Natural killer cell (primary cell): ENCODE measurements at regions not wholly inside any gene's neighbourhood (a gene's known extent, or its start where the extent isn't known, plus 50 kb on each side); places are given as distances from the start of the nearest gene placed in this dataset.

Source experiments
- ATAC-seq, 3 donors: fragments of 150-1000 bp in 2 of 3; fragments of 200-7000 bp in 1 of 3; cut with Tn5 transposase; 1 replicate in 1 of 3; 2 replicates in 2 of 3; pipeline ENCODE4 v1.10.0; 2021; ENCODE audit warnings: mild to moderate bottlenecking in 2 of 3, moderate library complexity in 2 of 3
- DNase-seq, 2 donors: peaks; one replicate each; pipeline versions ENCODE4 v3.0.0 to v3.0.0-alpha.2; 2013 to 2021; ENCODE audit warnings: mixed read lengths in 1 of 2
- H3K27ac ChIP-seq: one replicate; pipeline ENCODE4 v1.5.1; 2013; ENCODE audit warnings: mild to moderate bottlenecking, low read length
- H3K27me3 ChIP-seq: one replicate; pipeline ENCODE4 v1.6.1; 2013; ENCODE audit warnings: low read length; ENCODE audit not compliant: control insufficient read depth, insufficient read depth
- H3K36me3 ChIP-seq: one replicate; pipeline ENCODE4 v1.6.1; 2013; ENCODE audit warnings: low read length; ENCODE audit not compliant: control insufficient read depth, insufficient read depth
- H3K4me1 ChIP-seq: one replicate; pipeline ENCODE4 v1.6.1; 2013; ENCODE audit warnings: low read length; ENCODE audit not compliant: control insufficient read depth, insufficient read depth
- H3K4me3 ChIP-seq: one replicate; pipeline ENCODE4 v1.5.1; 2013; ENCODE audit warnings: low read length
- H3K9me3 ChIP-seq: one replicate; pipeline ENCODE4 v1.6.1; 2013; ENCODE audit warnings: low read length; ENCODE audit not compliant: control insufficient read depth, insufficient read depth
- H3K27ac Mint-ChIP-seq, 2 donors: one replicate each; pipeline ENCODE4 v1.8.0; 2022; ENCODE audit warnings: mild to moderate bottlenecking in 2 of 2, mixed read lengths in 2 of 2, moderate library complexity in 1 of 2
- H3K27me3 Mint-ChIP-seq, 2 donors: one replicate each; pipeline ENCODE4 v1.8.0; 2022; ENCODE audit warnings: low read depth in 2 of 2, mixed read lengths in 2 of 2
- H3K36me3 Mint-ChIP-seq: one replicate; pipeline ENCODE4 v1.8.0; 2022; ENCODE audit warnings: mixed read lengths
- H3K4me1 Mint-ChIP-seq, 2 donors: one replicate each; pipeline ENCODE4 v1.8.0; 2022; ENCODE audit warnings: mixed read lengths in 2 of 2
- H3K4me3 Mint-ChIP-seq: one replicate; pipeline ENCODE4 v1.8.0; 2022; ENCODE audit warnings: mild to moderate bottlenecking, moderate library complexity, mixed read lengths
- H3K9me3 Mint-ChIP-seq, 2 donors: one replicate each; pipeline ENCODE4 v1.8.0; 2022; ENCODE audit warnings: mixed read lengths in 2 of 2
- CTCF ChIP-seq: fragments of 200-600 bp; IDR thresholded peaks from one replicate; pipeline ENCODE4 v1.8.0; 2022; ENCODE audit warnings: antibody characterized with exemption
- WGBS: methylation state at CpG from one replicate; pipeline ENCODE4 v1.1.7; 2013; ENCODE audit warnings: missing lambda C conversion rate; ENCODE audit not compliant: insufficient coverage; 5-methylcytosine and 5-hydroxymethylcytosine counted together
- intact Hi-C: fragments of 100-400 bp; cut with micrococcal nuclease; formaldehyde crosslinking; loops from one replicate; pipeline ENCODE4 v1.14.2; 2022

- DNase-seq (no peak), ATAC-seq (no peak)
- no peaks in the 10 kb centered on the region for H3K27me3 ChIP-seq
- H3K4me3 Mint-ChIP-seq, result no peak overlapping the region
- H3K36me3 ChIP-seq, result no peaks in the 10 kb centered on the region
- no peak overlapping the region for H3K4me3 ChIP-seq
- H3K4me1 ChIP-seq, result no peaks in the 10 kb centered on the region
- H3K4me1 Mint-ChIP-seq, result no peaks in the 10 kb centered on the region
- no peaks in the 10 kb centered on the region for H3K9me3 Mint-ChIP-seq
- 95% methylated on average over 7 of the region's 8 CpGs for WGBS
- H3K27ac ChIP-seq, result no peak overlapping the region
- H3K9me3 ChIP-seq, result no peaks in the 10 kb centered on the region
- intact Hi-C loops, result no loop called here
- no peak for TF ChIP-seq CTCF
- no peaks in the 10 kb centered on the region for H3K36me3 Mint-ChIP-seq
- peaks cover 4 to 30% of the 10 kb centered on the region in 2 donors for H3K27me3 Mint-ChIP-seq
- no peak overlapping the region for H3K27ac Mint-ChIP-seq
Measured at GRCh38 chr2:201975434-201975833, 58.2 kb upstream of the FZD7 start.

- Mint-ChIP-seq H3K4me1 (no peaks in the 10 kb centered on the region), H3K36me3 (no peaks in the 10 kb centered on the region), H3K27ac (no peak overlapping the region), H3K27me3 (peaks cover 4 to 36% of the 10 kb centered on the region in 2 donors), H3K9me3 (no peaks in the 10 kb centered on the region), H3K4me3 (no peak overlapping the region)
- H3K4me1 ChIP-seq, result no peaks in the 10 kb centered on the region
- no peaks in the 10 kb centered on the region for H3K36me3 ChIP-seq
- H3K4me3 ChIP-seq, result no peak overlapping the region
- no peaks in the 10 kb centered on the region for H3K9me3 ChIP-seq
- intact Hi-C loops, result no loop called here
- H3K27me3 ChIP-seq, result no peaks in the 10 kb centered on the region
- no peak overlapping the region for H3K27ac ChIP-seq
- DNase-seq (no peak), ATAC-seq (no peak)
- no peak for TF ChIP-seq CTCF
- WGBS, result 94% methylated on average over 3 of the region's 3 CpGs
Measured at GRCh38 chr2:201975964-201976612, 57.6 kb upstream of the FZD7 start.

GRCh38 chr2:201977651-201978050 lies 56.0 kb upstream of the FZD7 start:
- TF ChIP-seq CTCF, result no peak
- H3K4me3 ChIP-seq, result no peak overlapping the region
- H3K36me3 ChIP-seq, result no peaks in the 10 kb centered on the region
- Mint-ChIP-seq H3K27ac (no peak overlapping the region), H3K4me1 (no peaks in the 10 kb centered on the region), H3K4me3 (no peak overlapping the region), H3K27me3 (peaks cover 4 to 36% of the 10 kb centered on the region in 2 donors), H3K36me3 (no peaks in the 10 kb centered on the region), H3K9me3 (no peaks in the 10 kb centered on the region)
- intact Hi-C loops, result no loop called here
- H3K27me3 ChIP-seq, result no peaks in the 10 kb centered on the region
- no peaks in the 10 kb centered on the region for H3K9me3 ChIP-seq
- H3K27ac ChIP-seq, result no peak overlapping the region
- no peaks in the 10 kb centered on the region for H3K4me1 ChIP-seq
- WGBS, result 88% methylated on average over 1 of the region's 2 CpGs
- ATAC-seq (no peak), DNase-seq (no peak)

- H3K9me3 ChIP-seq, result no peaks in the 10 kb centered on the region
- H3K4me3 ChIP-seq, result no peak overlapping the region
- Mint-ChIP-seq H3K9me3 (no peaks in the 10 kb centered on the region), H3K27me3 (peaks cover 4 to 36% of the 10 kb centered on the region in 2 donors), H3K4me1 (no peaks in the 10 kb centered on the region), H3K4me3 (no peak overlapping the region), H3K36me3 (no peaks in the 10 kb centered on the region), H3K27ac (no peak overlapping the region)
- no peaks in the 10 kb centered on the region for H3K36me3 ChIP-seq
- intact Hi-C loops, result no loop called here
- ATAC-seq (no peak), DNase-seq (no peak)
- H3K27me3 ChIP-seq, result no peaks in the 10 kb centered on the region
- TF ChIP-seq CTCF, result no peak
- H3K27ac ChIP-seq, result no peak overlapping the region
- WGBS, result 95% methylated on average over 4 of the region's 4 CpGs
- H3K4me1 ChIP-seq, result no peaks in the 10 kb centered on the region
Measured at GRCh38 chr2:201978333-201978732, 55.3 kb upstream of the FZD7 start.
